ENCODE measurements at regions not wholly inside any gene's neighbourhood (a gene's known extent, or its start where the extent isn't known, plus 50 kb on each side); places are given as distances from the start of the nearest gene placed in this dataset.

DNA sequence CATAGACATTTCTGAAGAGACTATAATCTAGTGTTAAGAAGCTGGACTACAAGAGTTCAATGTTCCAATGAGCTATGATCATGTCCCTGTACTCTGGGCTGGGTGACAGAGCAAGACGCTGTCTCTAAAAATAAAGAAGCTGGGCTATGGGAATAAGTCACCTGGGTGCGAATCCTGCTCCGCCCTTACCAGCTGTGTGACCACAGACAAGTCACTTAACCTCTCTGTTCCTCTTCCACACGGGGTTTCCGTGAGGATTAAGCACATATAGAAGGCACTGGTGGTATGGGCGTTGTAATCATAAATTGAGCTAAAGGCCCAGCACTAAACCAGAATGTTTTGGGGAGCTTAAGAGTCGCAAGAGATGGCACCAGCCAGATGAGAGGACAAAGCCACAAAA is 178.5 kb downstream of the HAUS1 start:
- Mint-ChIP-seq H3K36me3 (ENCODE audit: low read depth) (no peaks in the 10 kb centered on the region), H3K4me1 (peaks cover 45% of the 10 kb centered on the region), H3K9me3 (no peaks in the 10 kb centered on the region), H3K27ac (no peak overlapping the region), H3K27me3 (ENCODE audit: insufficient read depth) (peaks cover 3% of the 10 kb centered on the region), H3K4me3 (no peak overlapping the region)
- Histone ChIP-seq H3K27ac (ENCODE audit: low read depth, low read length) (no peak overlapping the region), H3K9ac (ENCODE audit: extremely low read depth, low read length, poor library complexity, severe bottlenecking) (no peak overlapping the region), H3K4me1 (ENCODE audit: control insufficient read depth, insufficient read depth, low read length) (peaks cover 19% of the 10 kb centered on the region), H3K9me3 (ENCODE audit: control insufficient read depth, low read length) (no peaks in the 10 kb centered on the region), H3K36me3 (ENCODE audit: control insufficient read depth, insufficient read depth, low read length) (no peaks in the 10 kb centered on the region), H3K4me3 (ENCODE audit: low read length) (no peak overlapping the region), H3K27me3 (ENCODE audit: control insufficient read depth, insufficient read depth, low read length, poor library complexity, severe bottlenecking) (no peaks in the 10 kb centered on the region)
- DNase-seq, result no peak
- 91 to 95% methylated on average over 6 to 7 of the region's 7 CpGs for WGBS, 2 experiments (ENCODE audit: insufficient coverage in 1 of 2, insufficient read length in 1 of 2)
- TF ChIP-seq, protein P1, sequence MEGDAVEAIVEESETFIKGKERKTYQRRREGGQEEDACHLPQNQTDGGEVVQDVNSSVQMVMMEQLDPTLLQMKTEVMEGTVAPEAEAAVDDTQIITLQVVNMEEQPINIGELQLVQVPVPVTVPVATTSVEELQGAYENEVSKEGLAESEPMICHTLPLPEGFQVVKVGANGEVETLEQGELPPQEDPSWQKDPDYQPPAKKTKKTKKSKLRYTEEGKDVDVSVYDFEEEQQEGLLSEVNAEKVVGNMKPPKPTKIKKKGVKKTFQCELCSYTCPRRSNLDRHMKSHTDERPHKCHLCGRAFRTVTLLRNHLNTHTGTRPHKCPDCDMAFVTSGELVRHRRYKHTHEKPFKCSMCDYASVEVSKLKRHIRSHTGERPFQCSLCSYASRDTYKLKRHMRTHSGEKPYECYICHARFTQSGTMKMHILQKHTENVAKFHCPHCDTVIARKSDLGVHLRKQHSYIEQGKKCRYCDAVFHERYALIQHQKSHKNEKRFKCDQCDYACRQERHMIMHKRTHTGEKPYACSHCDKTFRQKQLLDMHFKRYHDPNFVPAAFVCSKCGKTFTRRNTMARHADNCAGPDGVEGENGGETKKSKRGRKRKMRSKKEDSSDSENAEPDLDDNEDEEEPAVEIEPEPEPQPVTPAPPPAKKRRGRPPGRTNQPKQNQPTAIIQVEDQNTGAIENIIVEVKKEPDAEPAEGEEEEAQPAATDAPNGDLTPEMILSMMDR (conservative IDR thresholded peaks at IDR 0.05), result no peak

DNA sequence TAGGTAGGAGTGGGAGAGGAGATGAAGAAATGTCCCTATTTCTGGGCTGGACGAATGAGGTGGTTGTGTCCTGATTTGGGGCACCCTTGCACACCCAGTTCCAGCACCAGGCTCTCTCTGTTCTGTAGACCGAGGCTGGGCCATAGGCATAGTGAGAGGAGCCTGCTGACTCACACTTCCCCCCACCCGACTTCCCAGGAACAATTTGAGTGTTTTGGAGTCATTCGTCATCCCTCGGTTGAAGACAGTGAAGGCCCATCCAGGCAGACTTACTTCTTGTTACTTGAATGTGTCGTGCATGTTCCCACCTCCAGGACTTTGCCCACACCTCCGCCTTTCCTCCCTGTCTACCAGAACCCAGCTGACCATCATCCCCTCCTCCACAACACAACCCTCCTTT is 179.1 kb downstream of the HAUS1 start:
- no peaks in the 10 kb centered on the region for H3K9me3 Mint-ChIP-seq
- whole genome bisulfite sequencing, 2 experiments (ENCODE audit: insufficient coverage in 1 of 2, insufficient read length in 1 of 2), result 70% methylated on average over 7 of the region's 7 CpGs; no CpG with 5 or more reads in 1 of the 2 experiments
- H3K4me1 ChIP-seq (ENCODE audit: control insufficient read depth, insufficient read depth, low read length), result peaks cover 19% of the 10 kb centered on the region
- no peaks in the 10 kb centered on the region for H3K36me3 ChIP-seq (ENCODE audit: control insufficient read depth, insufficient read depth, low read length)
- no peak overlapping the region for H3K4me3 Mint-ChIP-seq
- H3K9ac ChIP-seq (ENCODE audit: extremely low read depth, low read length, poor library complexity, severe bottlenecking), result no peak overlapping the region
- peak overlapping the region; percentile 79 for H3K27ac Mint-ChIP-seq
- no peak for DNase-seq
- no peak overlapping the region for H3K4me3 ChIP-seq (ENCODE audit: low read length)
- no peaks in the 10 kb centered on the region for H3K36me3 Mint-ChIP-seq (ENCODE audit: low read depth)
- H3K9me3 ChIP-seq (ENCODE audit: control insufficient read depth, low read length), result no peaks in the 10 kb centered on the region
- no peak overlapping the region for H3K27ac ChIP-seq (ENCODE audit: low read depth, low read length)
- TF ChIP-seq, protein P1 (conservative IDR thresholded peaks at IDR 0.05), result no peak
- no peaks in the 10 kb centered on the region for H3K27me3 Mint-ChIP-seq (ENCODE audit: insufficient read depth)
- H3K4me1 Mint-ChIP-seq, result peaks cover 45% of the 10 kb centered on the region
- no peaks in the 10 kb centered on the region for H3K27me3 ChIP-seq (ENCODE audit: control insufficient read depth, insufficient read depth, low read length, poor library complexity, severe bottlenecking)

DNA sequence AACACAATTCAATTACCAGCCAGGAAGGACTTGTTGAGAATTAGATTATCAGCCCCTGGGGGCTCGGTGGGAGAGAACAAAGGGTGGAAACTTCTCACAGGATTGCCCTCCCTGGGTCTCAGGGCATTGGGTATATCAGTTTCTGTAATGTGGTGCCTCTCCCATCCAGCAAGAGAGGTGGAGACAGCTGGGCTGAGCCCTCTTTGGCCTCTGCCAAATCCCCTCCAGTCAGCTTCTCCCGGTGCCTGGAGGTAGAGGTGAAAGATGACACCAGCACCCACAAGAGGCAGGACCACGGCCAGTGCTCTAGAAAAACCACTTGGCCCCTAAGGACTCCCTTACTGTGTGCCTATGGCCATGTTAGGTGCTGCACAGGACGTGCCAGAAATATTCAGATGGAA is 179.7 kb downstream of the HAUS1 start:
- peaks cover 45% of the 10 kb centered on the region for H3K4me1 Mint-ChIP-seq
- H3K9me3 ChIP-seq (ENCODE audit: control insufficient read depth, low read length), result no peaks in the 10 kb centered on the region
- H3K9ac ChIP-seq (ENCODE audit: extremely low read depth, low read length, poor library complexity, severe bottlenecking), result no peak overlapping the region
- peak overlapping the region; percentile 79 for H3K27ac Mint-ChIP-seq
- no peaks in the 10 kb centered on the region for H3K36me3 ChIP-seq (ENCODE audit: control insufficient read depth, insufficient read depth, low read length)
- peak overlapping the region; percentile 20 for H3K27ac ChIP-seq (ENCODE audit: low read depth, low read length)
- H3K27me3 Mint-ChIP-seq (ENCODE audit: insufficient read depth), result no peaks in the 10 kb centered on the region
- peak; percentile 92 for DNase-seq
- peaks cover 19% of the 10 kb centered on the region for H3K4me1 ChIP-seq (ENCODE audit: control insufficient read depth, insufficient read depth, low read length)
- no peaks in the 10 kb centered on the region for H3K9me3 Mint-ChIP-seq
- H3K4me3 ChIP-seq (ENCODE audit: low read length), result no peak overlapping the region
- no peaks in the 10 kb centered on the region for H3K36me3 Mint-ChIP-seq (ENCODE audit: low read depth)
- H3K4me3 Mint-ChIP-seq, result no peak overlapping the region
- TF ChIP-seq, protein P1 (conservative IDR thresholded peaks at IDR 0.05), result no peak
- 20 to 23% methylated on average over 3 to 4 of the region's 4 CpGs for WGBS, 2 experiments (ENCODE audit: insufficient coverage in 1 of 2, insufficient read length in 1 of 2)
- H3K27me3 ChIP-seq (ENCODE audit: control insufficient read depth, insufficient read depth, low read length, poor library complexity, severe bottlenecking), result no peaks in the 10 kb centered on the region
